Right lobe of liver (tissue), 6 donors: ENCODE measurements at regions not wholly inside any gene's neighbourhood (a gene's known extent, or its start where the extent isn't known, plus 50 kb on each side); places are given as distances from the start of the nearest gene placed in this dataset.

ENCODE experiments used
- ATAC-seq, 4 donors: fragments of 200-7000 bp; cut with Tn5 transposase; one replicate each; pipeline ENCODE4 v1.9.1; 2020; ENCODE audit warnings: mild to moderate bottlenecking in 4 of 4, moderate library complexity in 4 of 4
- DNase-seq, 3 donors: peaks; one replicate each; pipeline ENCODE4 v3.0.0-alpha.2; 2020
- H3K27ac ChIP-seq, 3 donors: fragments of 200-600 bp; one replicate each; pipeline ENCODE4 v1.8.0; 2022
- H3K27me3 ChIP-seq, 2 donors: fragments of 200-600 bp; one replicate each; pipeline ENCODE4 v1.8.0; 2022
- H3K36me3 ChIP-seq, 4 donors: fragments of 200-600 bp; sonication (generic) in 1 of 4; one replicate each; pipeline versions ENCODE4 v1.5.1 to v1.8.0; 2017 to 2022; ENCODE audit warnings: control low read depth in 1 of 4
- H3K4me1 ChIP-seq, 4 donors: fragments of 200-600 bp; sonication (generic) in 1 of 4; one replicate each; pipeline versions ENCODE4 v1.5.1 to v1.8.0; 2017 to 2022; ENCODE audit warnings: control low read depth in 1 of 4
- H3K4me3 ChIP-seq, 3 donors: fragments of 200-600 bp; one replicate each; pipeline ENCODE4 v1.8.0; 2022
- H3K9me3 ChIP-seq, 4 donors: fragments of 200-600 bp; sonication (generic) in 1 of 4; one replicate each; pipeline versions ENCODE4 v1.5.1 to v1.8.0; 2017 to 2022; ENCODE audit warnings: control low read depth in 1 of 4
- POLR2A ChIP-seq: fragments of 450-650 bp; IDR thresholded peaks from one replicate; pipeline ENCODE4 v1.6.1; 2017; ENCODE audit warnings: antibody characterized with exemption, mild to moderate bottlenecking
- WGBS: methylation state at CpG from one replicate; pipeline ENCODE4 v1.1.6; 2018; ENCODE audit warnings: low coverage, low lambda C conversion rate; ENCODE audit not compliant: insufficient coverage; ENCODE audit errors: missing lambda C conversion rate; 5-methylcytosine and 5-hydroxymethylcytosine counted together
- intact Hi-C, 2 donors: fragments of 100-400 bp; cut with DNase I; formaldehyde crosslinking; loops; one replicate each; pipeline versions ENCODE4 v1.11.2 to v1.14.1; 2022
- TF ChIP-seq, protein P1 (sequence below), 4 donors: fragments of 200-600 bp in 3 of 4; fragments of 450-650 bp in 1 of 4; IDR thresholded peaks; one replicate each; pipeline versions ENCODE4 v1.5.1 to v1.8.0; 2016 to 2022; ENCODE audit warnings: antibody characterized with exemption in 4 of 4, mild to moderate bottlenecking in 2 of 4
- donor health status: DM: no; HTN: yes; CAD: no.
- donor health status: DM: no; HTN: no; CAD: no.
- donor health status: DM: no; HTN: no; CAD: no.
- donor health status: DM: no; HTN: yes; CAD: no.
- donor health status: DM: no; HTN: yes; CAD: no.

DNA sequence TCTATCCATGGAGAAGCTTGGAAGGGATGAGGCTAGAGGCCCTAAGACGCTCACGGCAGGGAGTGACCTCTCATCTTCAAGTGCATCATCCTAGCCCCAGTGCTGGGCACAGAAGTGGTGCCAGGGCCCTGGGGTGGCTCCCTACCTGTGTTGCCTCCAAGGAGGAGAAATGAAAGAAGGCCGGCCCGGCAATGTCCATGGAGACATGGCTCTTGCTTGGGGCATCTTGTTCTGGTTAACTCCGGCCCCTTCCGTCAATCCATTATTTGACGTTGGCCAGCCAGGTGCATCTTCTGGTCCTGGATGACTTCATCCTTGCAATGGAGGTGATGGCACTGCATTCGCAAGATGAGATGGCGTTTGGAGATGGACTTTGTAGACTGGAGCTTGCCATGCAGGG lies 83.2 kb upstream of the ALDH1L1 start:
- TF ChIP-seq, protein P1, sequence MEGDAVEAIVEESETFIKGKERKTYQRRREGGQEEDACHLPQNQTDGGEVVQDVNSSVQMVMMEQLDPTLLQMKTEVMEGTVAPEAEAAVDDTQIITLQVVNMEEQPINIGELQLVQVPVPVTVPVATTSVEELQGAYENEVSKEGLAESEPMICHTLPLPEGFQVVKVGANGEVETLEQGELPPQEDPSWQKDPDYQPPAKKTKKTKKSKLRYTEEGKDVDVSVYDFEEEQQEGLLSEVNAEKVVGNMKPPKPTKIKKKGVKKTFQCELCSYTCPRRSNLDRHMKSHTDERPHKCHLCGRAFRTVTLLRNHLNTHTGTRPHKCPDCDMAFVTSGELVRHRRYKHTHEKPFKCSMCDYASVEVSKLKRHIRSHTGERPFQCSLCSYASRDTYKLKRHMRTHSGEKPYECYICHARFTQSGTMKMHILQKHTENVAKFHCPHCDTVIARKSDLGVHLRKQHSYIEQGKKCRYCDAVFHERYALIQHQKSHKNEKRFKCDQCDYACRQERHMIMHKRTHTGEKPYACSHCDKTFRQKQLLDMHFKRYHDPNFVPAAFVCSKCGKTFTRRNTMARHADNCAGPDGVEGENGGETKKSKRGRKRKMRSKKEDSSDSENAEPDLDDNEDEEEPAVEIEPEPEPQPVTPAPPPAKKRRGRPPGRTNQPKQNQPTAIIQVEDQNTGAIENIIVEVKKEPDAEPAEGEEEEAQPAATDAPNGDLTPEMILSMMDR (IDR thresholded peaks at IDR 0.05), result no peak
- TF ChIP-seq POLR2A, result no peak
- no peak for DNase-seq
- Histone ChIP-seq H3K36me3 (no peaks in the 10 kb centered on the region), H3K9me3 (no peaks in the 10 kb centered on the region), H3K4me1 (peaks cover 0 to 31% (median 17%) of the 10 kb centered on the region in 4 donors), H3K27ac (no peak overlapping the region), H3K4me3 (no peak overlapping the region), H3K27me3 (no peaks in the 10 kb centered on the region)
- WGBS, result 98% methylated on average over 6 of the region's 9 CpGs
- no peak for ATAC-seq
- intact Hi-C loops, result loop anchor here (5.0 to 10.0 kb wide), 3 partner anchors 81 to 111 kb away; no protein-coding TSS in a partner anchor

DNA sequence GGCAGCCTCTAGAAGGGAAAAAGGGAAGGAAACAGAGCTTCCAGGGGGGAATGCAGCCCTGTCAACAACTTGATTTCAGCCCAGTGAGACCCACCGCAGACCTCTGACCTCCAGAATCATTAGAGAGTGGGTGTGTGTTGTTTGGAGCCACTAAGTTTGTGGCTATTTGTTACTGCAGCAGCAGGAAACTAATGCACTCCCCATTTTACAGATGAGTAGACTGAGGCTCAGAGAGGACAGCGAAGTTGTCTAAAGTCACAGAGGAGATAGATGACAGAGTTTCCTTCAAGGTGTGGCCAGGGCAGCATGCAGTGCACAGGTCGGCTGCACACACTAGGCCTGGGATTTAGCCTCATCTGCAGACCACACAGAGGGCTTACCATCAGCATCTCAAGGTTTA lies 81.8 kb upstream of the ALDH1L1 start:
- DNase-seq, result no peak
- Histone ChIP-seq H3K9me3 (no peaks in the 10 kb centered on the region), H3K36me3 (no peaks in the 10 kb centered on the region), H3K27ac (no peak overlapping the region), H3K4me3 (no peak overlapping the region), H3K27me3 (no peaks in the 10 kb centered on the region), H3K4me1 (peaks cover 0 to 26% (median 13%) of the 10 kb centered on the region in 4 donors)
- no peak for TF ChIP-seq POLR2A
- TF ChIP-seq, protein P1 (IDR thresholded peaks at IDR 0.05), result no peak
- no peak for ATAC-seq
- no CpG with 5 or more reads among the region's 3 CpGs for WGBS
- intact Hi-C loops, result loop anchor here (5.0 to 10.0 kb wide), 3 partner anchors 83 to 113 kb away; no protein-coding TSS in a partner anchor

DNA sequence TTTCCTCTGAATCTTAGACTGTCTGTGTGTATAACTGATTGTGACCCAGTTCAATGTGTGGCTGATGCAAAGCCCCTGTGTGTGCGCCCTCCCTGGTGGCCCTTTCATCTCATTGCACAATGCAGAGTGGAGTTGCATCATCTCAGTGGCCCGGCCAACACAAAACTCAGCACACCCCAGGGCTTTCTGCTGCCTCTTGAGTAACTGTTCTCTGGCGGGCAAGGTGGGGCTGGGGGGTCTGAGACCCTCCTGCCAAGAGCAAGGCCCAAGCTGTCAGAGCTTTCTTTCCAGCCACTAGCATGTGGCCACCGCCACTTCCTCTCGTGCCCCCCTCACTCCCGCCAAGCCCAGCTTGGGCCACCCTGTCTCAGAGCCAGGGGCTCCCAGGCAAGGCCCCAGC lies 80.7 kb upstream of the ALDH1L1 start:
- Histone ChIP-seq H3K36me3 (no peaks in the 10 kb centered on the region), H3K4me1 (peaks cover 0 to 15% (median 7%) of the 10 kb centered on the region in 4 donors), H3K27me3 (no peaks in the 10 kb centered on the region), H3K27ac (peak overlapping the region in 2 of 3 donors; percentile 54 to 76), H3K4me3 (no peak overlapping the region), H3K9me3 (no peaks in the 10 kb centered on the region)
- intact Hi-C loops, result loop anchor here (5.0 to 10.0 kb wide), 3 partner anchors 84 to 114 kb away; no protein-coding TSS in a partner anchor
- DNase-seq (peak; percentile 55 to 86 (median 75)), ATAC-seq (peak; percentile 67 to 85 (median 76))
- TF ChIP-seq, protein P1 (IDR thresholded peaks at IDR 0.05), result no peak
- TF ChIP-seq POLR2A, result peak; percentile 19
- 26% methylated on average over 3 of the region's 6 CpGs for WGBS

DNA sequence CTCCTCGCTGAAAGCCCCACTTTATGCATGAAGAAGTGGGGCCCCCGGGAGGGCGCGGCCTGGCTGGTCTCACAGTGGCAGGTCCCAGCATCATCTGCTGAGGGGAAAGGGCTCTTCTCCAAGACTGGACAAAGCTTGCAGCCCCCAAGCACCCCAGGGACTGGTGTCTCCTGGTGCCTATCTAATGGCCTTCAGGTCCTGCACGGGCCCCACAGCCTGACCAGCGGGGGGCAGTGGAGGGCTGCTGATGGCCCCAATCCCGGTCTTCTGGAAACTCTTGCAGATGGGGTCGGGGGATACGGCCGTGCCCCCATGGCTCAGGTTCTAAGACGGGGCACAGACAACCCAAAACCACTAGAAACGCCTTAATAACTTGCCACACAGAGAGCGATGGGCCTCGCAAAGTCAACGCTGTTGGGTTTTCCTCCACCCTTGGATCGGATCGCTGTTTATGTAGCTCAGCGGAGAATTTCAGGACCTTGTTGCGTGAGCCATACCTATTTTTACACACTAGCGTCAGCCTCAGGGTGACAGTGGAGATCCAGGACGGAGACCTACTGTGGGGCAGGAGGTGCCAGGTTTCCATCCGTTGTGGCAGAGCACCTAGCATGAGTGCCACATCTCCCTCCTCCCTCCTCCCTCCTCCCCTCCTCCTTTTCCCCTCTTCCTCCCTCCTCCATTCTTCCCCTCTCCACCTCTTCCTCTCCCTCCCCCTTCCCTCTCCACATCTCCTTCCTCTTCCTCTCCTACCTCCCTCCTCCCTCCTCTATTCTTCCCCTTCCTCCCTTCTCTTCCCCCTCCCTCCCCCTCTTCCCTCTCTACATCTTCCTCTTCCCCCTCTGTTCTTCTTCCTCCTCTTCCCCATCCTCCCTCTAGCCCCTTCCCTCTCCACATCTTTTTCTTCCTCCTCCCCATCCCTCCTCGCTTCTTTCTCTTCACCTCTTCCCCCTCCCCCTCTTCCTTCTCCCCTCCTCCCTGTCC lies 79.3 kb upstream of the ALDH1L1 start:
- 33% methylated on average over 8 of the region's 23 CpGs for WGBS
- Histone ChIP-seq H3K36me3 (no peaks in the 10 kb centered on the region), H3K4me1 (peaks cover 0 to 12% (median 5%) of the 10 kb centered on the region in 4 donors), H3K27ac (peak overlapping the region in 2 of 3 donors; percentile 55 to 78), H3K4me3 (peak overlapping the region in 2 of 3 donors; percentile 36 to 48), H3K27me3 (no peaks in the 10 kb centered on the region), H3K9me3 (no peaks in the 10 kb centered on the region)
- DNase-seq (peak; percentile 73 to 77 (median 75)), ATAC-seq (peak; percentile 86 to 91 (median 89))
- TF ChIP-seq, protein P1 (IDR thresholded peaks at IDR 0.05), result peak; percentile 79 to 96 (median 92)
- no peak for TF ChIP-seq POLR2A
- intact Hi-C loops, result loop anchor here (5.0 to 10.0 kb wide), 4 partner anchors 85 to 135 kb away; partner anchors contain the start of gene CFAP100 (in 1 of the 2)
